OCI-LY3 (cell line): ENCODE measurements at regions not wholly inside any gene's neighbourhood (a gene's known extent, or its start where the extent isn't known, plus 50 kb on each side); places are given as distances from the start of the nearest gene placed in this dataset.
"Not testable (repeated sequence)": the region's sequence is repeated elsewhere in the genome, so short reads cannot be mapped to it uniquely, and the experiment has no call there.

Experiments used
- H2AFZ ChIP-seq: fragments of 200-600, 300-600 bp; shearing (Covaris generic); 2 replicates; pipeline ENCODE4 v1.6.0; 2014; ENCODE audit warnings: antibody characterized with exemption, low read depth, low read length
- H3K27ac ChIP-seq: fragments of 200-600, 300-600 bp; sonication (generic); 2 replicates; pipeline ENCODE4 v1.5.1; 2014; ENCODE audit warnings: mild to moderate bottlenecking, low read length, moderate library complexity, mixed read lengths
- H3K27me3 ChIP-seq: fragments of 200-600, 300-600 bp; sonication (generic); 2 replicates; pipeline ENCODE4 v1.6.1; 2014; ENCODE audit warnings: low read depth, low read length, mixed read lengths
- H3K36me3 ChIP-seq: fragments of 200-600, 300-600 bp; sonication (generic); replicated peaks from 2 replicates; pipeline ENCODE3; 2014; ENCODE audit warnings: low read depth, low read length, mixed read lengths
- H3K4me1 ChIP-seq: fragments of 300-600, 200-600 bp; sonication (generic); 2 replicates; pipeline ENCODE4 v1.6.1; 2014; ENCODE audit warnings: low read length, mixed read lengths
- H3K4me2 ChIP-seq: fragments of 200-600, 300-600 bp; sonication (generic); 2 replicates; pipeline ENCODE4 v1.6.1; 2014; ENCODE audit warnings: low read length, mixed read lengths
- H3K4me3 ChIP-seq: fragments of 300-600, 200-600 bp; sonication (generic); 2 replicates; pipeline ENCODE4 v1.5.1; 2014; ENCODE audit warnings: antibody characterized with exemption, mild to moderate bottlenecking, low read length, moderate library complexity
- H3K79me2 ChIP-seq: fragments of 300-600, 200-600 bp; shearing (Covaris generic); 2 replicates; pipeline ENCODE4 v1.6.1; 2014; ENCODE audit warnings: mild to moderate bottlenecking, low read length, mixed read lengths
- H3K9ac ChIP-seq: fragments of 300-600, 200-600 bp; shearing (Covaris generic); 2 replicates; pipeline ENCODE4 v1.6.0; 2014; ENCODE audit warnings: mild to moderate bottlenecking, low read length, moderate library complexity
- H3K9me3 ChIP-seq: fragments of 200-600, 300-600 bp; shearing (Covaris generic); 2 replicates; pipeline ENCODE4 v1.6.1; 2014; ENCODE audit warnings: low read length, mixed read lengths; ENCODE audit not compliant: insufficient read depth
- H4K20me1 ChIP-seq: fragments of 200-600, 300-600 bp; sonication (generic); 2 replicates; pipeline ENCODE4 v1.6.1; 2016; ENCODE audit warnings: low read length, mixed read lengths; ENCODE audit not compliant: insufficient read depth
- EZH2phosphoT487 ChIP-seq: fragments of 200-600 bp; shearing (Covaris generic); IDR thresholded peaks from 2 replicates; pipeline ENCODE4 v1.6.1; 2018; ENCODE audit warnings: antibody characterized with exemption, mixed run types, low read depth
- TF ChIP-seq, protein P1 (sequence below): fragments of 200-600, 300-600 bp; sonication (generic); IDR thresholded peaks from 2 replicates; pipeline ENCODE4 v1.5.1; 2014; ENCODE audit warnings: antibody characterized with exemption, low read length, low read depth

DNA sequence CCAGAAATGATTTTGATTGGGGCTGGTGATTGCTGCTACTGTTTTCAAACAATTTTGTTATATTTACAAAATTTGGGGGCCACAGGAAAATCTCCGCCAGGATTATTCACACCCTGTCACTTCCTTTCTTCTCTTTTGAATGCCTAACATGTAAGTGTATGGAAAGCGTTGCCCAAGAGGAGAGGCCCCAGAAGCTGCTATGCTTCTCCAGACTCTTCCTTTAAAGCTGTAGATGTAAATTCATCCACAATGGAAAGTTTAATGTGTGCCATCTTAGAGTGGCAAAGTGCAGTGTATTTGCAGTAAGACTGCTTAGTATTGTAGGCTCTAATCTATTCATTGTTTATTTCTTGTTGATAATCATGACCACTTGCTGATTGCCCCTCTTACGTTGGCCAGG, 136.7 kb upstream of the LRIG3 start:
- H3K79me2 ChIP-seq = no peaks in the 10 kb centered on the region
- no peaks in the 10 kb centered on the region for H3K27me3 ChIP-seq
- H3K9ac ChIP-seq = no peak overlapping the region
- no peak overlapping the region for H2AFZ ChIP-seq
- no peaks in the 10 kb centered on the region for H3K9me3 ChIP-seq
- H3K36me3 ChIP-seq = no peaks in the 10 kb centered on the region
- no peak for TF ChIP-seq EZH2phosphoT487
- TF ChIP-seq, protein P1, sequence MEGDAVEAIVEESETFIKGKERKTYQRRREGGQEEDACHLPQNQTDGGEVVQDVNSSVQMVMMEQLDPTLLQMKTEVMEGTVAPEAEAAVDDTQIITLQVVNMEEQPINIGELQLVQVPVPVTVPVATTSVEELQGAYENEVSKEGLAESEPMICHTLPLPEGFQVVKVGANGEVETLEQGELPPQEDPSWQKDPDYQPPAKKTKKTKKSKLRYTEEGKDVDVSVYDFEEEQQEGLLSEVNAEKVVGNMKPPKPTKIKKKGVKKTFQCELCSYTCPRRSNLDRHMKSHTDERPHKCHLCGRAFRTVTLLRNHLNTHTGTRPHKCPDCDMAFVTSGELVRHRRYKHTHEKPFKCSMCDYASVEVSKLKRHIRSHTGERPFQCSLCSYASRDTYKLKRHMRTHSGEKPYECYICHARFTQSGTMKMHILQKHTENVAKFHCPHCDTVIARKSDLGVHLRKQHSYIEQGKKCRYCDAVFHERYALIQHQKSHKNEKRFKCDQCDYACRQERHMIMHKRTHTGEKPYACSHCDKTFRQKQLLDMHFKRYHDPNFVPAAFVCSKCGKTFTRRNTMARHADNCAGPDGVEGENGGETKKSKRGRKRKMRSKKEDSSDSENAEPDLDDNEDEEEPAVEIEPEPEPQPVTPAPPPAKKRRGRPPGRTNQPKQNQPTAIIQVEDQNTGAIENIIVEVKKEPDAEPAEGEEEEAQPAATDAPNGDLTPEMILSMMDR = no peak
- H3K4me2 ChIP-seq = no peak overlapping the region
- peaks cover 20% of the 10 kb centered on the region for H3K4me1 ChIP-seq
- no peaks in the 10 kb centered on the region for H4K20me1 ChIP-seq
- H3K4me3 ChIP-seq = no peak overlapping the region
- no peak overlapping the region for H3K27ac ChIP-seq

DNA sequence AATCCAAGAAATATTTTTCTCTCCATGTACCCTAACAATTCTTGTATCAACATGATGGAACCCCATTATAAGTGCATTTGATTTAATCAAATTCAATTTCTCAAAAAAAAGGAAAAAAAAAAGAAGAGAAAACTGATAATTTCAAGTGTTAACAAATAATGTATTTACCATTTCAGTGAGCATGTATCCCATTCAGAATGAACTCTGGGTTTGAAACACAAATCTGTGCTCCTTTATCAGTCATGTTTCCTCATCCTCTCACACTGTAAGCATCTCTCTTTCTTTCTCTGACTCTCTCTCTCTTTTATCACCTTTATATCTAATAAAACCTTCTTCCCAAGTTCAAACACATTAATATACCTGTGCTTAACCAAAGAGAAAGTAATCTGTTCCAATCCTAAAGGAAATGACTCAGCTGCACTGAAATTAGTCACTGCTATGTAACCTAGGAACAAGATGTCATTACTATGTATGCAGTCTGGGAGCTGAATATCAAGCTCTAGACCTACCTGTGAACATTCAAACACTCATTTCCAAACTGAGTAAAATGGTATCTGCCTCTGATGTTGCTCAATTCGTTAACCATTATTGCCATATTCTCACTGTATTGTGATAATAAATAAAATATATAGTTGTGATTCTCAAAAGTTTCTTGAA, 135.0 kb upstream of the LRIG3 start:
- H3K36me3 ChIP-seq = no peaks in the 10 kb centered on the region
- no peaks in the 10 kb centered on the region for H4K20me1 ChIP-seq
- H3K4me2 ChIP-seq = no peak overlapping the region
- H2AFZ ChIP-seq = no peak overlapping the region
- H3K79me2 ChIP-seq = no peaks in the 10 kb centered on the region
- no peak overlapping the region for H3K27ac ChIP-seq
- H3K4me3 ChIP-seq = no peak overlapping the region
- peaks cover 17% of the 10 kb centered on the region for H3K4me1 ChIP-seq
- no peak for TF ChIP-seq EZH2phosphoT487
- TF ChIP-seq, protein P1 = no peak
- no peak overlapping the region for H3K9ac ChIP-seq
- H3K9me3 ChIP-seq = no peaks in the 10 kb centered on the region
- H3K27me3 ChIP-seq = no peaks in the 10 kb centered on the region

DNA sequence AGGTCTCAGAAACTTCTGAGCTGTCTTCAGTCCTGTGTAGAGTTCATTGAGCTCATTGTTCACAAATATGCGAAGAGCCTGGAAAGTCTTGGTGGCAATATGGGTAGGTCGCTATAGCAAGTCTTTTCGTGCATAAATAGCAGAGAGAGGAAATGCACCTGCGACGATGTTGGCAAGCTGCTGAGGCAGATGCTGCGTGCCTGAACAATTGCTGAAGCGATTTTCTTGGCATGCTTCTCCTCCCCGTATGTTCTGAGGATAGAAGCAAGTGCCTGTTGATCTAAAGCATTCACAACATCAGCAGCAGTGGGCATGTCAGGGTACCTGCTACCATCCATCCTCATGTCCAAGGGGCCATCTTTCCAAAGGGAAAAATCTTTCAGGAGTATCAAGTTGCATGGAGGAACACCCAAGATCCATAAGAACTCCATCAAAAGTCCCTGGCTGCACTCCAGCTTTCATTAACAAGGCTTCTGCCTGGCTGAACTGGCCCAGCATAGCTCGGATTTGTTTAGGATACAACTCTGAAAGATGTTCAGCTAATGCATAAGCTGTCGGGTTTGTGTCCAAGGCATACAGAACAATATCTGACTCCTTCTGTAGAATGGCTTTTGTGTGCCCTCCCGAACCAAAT, 133.1 kb upstream of the LRIG3 start:
- H3K4me3 ChIP-seq, H3K27me3 ChIP-seq, H3K4me1 ChIP-seq, H3K27ac ChIP-seq, H3K4me2 ChIP-seq, H3K9ac ChIP-seq, H4K20me1 ChIP-seq, H3K79me2 ChIP-seq, H3K9me3 ChIP-seq, H3K36me3 ChIP-seq, H2AFZ ChIP-seq: not testable (repeated sequence)

DNA sequence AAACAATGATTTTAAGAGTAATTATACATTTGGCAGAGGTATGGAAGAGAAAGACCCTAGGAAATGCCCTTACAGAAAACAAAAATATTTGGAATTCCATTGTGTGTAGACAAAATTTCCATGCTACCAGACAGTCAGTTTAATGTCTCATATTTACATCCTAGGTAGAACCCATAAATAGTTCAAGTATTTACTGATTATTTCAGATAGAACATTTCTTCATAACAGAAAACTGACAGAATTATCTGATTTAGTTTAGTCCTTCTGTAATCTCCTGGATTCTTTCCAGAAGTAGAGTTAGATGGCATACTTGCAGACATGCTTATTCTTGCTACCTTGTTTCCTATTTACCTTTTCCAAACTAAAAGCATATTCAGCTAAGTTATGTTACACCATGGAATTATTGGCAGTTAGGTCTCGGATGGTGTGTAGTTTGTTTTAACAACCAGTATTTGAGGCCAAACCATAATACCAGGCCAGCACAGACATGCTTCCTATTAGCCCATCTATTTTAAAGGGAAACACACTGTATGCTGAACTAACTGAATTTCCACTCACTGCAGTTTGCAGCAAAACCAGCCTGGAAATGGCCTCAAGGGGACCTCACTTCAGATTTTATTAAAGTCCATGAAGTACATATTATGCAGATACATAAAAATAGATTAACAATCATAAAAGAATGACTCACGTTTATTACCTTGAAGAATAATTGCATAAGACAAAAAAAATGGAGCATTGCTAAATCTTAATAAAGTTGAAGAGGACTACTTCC, 126.6 kb upstream of the LRIG3 start:
- H3K9me3 ChIP-seq = no peaks in the 10 kb centered on the region

More for the DNA sequence above, 126.6 kb upstream of the LRIG3 start:
- Histone ChIP-seq H3K4me1 (no peaks in the 10 kb centered on the region), H3K4me2 (no peak overlapping the region), H3K36me3 (no peaks in the 10 kb centered on the region), H4K20me1 (no peaks in the 10 kb centered on the region), H3K4me3 (no peak overlapping the region), H3K79me2 (no peaks in the 10 kb centered on the region), H3K27me3 (no peaks in the 10 kb centered on the region), H3K27ac (no peak overlapping the region), H2AFZ (no peak overlapping the region), H3K9ac (no peak overlapping the region)
- no peak for TF ChIP-seq EZH2phosphoT487
- TF ChIP-seq, protein P1 = no peak
